GM18909 (cell line): ENCODE measurements at regions not wholly inside any gene's neighbourhood (a gene's known extent, or its start where the extent isn't known, plus 50 kb on each side); places are given as distances from the start of the nearest gene placed in this dataset.

ENCODE experiments used
- ATAC-seq: cut with Tn5 transposase; IDR thresholded peaks from one replicate; pipeline ENCODE4 v1.9.1; 2021; ENCODE audit warnings: mild to moderate bottlenecking; ENCODE audit not compliant: unreplicated experiment, poor library complexity

DNA sequence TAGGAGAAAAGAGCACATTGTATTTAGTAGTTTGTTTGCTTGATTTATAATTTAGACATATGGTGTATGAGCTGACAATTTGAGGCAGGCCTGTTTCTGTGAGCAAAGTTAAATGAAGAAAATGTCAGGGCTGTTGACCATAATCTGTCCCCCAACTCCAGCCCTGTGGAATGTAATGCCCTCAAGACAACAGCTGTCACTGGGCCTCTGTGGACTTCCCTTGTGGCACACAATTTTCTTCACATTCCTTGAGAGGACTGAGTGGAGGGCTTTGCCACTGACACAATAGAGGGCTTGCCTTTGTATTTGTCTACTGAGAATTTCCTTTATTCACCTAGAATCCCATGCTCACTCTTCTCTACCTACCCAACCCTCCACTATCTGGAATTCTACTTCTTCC is 141.2 kb upstream of the CD180 start:
- no peak for ATAC-seq

- ATAC-seq = no peak
These were observed 138.8 kb upstream of the CD180 start for GRCh38 chr5:67335426-67335825.

- no peak for ATAC-seq
These were observed 137.8 kb upstream of the CD180 start for GRCh38 chr5:67334373-67334772.

GRCh38 chr5:67333171-67333570 is 136.6 kb upstream of the CD180 start:
- no peak for ATAC-seq

- no peak for ATAC-seq
These were observed 134.8 kb upstream of the CD180 start for GRCh38 chr5:67331296-67331925.

GRCh38 chr5:67319935-67320725 is 123.5 kb upstream of the CD180 start:
- ATAC-seq = no peak

- ATAC-seq = no peak
These were observed 122.1 kb upstream of the CD180 start for GRCh38 chr5:67318746-67319145.

DNA sequence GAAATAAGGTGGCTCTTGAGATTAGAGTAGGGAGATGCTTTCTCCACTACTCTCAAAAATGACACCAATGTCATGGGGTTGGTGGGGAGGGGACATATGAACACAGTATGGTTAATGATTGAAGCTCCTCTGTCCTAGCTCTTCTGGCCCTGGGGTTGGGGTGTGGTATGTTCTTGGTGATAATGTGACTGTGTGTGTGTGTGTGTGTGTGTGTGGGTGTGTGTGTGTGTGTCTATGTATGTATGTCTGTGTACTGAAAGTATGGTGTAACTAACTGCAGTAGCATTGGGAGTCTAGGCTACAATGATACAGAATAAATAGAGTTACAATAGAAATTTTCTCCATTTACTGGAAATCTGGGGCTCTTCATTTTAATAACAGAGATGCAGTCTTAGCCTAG is 121.0 kb upstream of the CD180 start:
- no peak for ATAC-seq

DNA sequence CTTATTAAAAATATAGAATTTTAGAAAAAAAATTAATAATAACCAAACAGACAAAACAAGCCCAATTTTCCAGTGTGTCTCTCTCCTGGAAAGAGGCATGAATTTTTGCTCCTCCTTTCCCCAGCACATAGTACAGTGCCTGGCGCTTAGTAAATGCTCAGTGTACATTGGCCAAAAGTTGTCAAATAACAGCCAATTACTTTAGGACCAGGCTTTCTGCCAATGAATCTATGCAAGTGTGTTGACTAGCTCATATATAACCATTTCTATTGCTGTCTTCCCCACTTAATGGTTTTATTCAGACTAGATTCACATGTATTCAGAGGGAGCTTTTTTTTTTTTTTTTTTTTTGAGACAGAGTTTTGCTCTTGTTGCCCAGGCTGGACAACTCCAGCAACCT is 120.1 kb upstream of the CD180 start:
- ATAC-seq = no peak

- peak; percentile 52 for ATAC-seq
These were observed 118.7 kb upstream of the CD180 start for GRCh38 chr5:67315082-67315989.

DNA sequence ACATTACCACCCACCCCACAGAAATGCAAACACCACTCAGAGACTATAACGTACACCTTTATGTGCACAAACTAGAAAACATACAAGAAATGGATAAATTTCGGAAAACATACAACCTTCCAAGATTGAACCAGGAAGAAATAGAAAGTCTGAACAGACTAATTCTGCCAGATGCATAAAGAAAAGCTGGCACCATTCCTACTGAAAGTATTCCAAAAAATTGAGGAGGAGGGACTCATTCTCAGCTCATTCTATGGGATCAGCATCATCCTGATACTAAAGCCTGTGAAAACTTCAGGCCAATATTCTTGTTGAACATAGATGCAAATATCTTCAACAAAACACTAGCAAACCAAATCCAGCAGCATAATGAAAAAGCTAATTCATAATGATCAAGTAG is 115.1 kb upstream of the CD180 start:
- no peak for ATAC-seq

GRCh38 chr5:67311208-67311607 is 114.6 kb upstream of the CD180 start:
- ATAC-seq = no peak

GRCh38 chr5:67310740-67311139 is 114.1 kb upstream of the CD180 start:
- no peak for ATAC-seq

DNA sequence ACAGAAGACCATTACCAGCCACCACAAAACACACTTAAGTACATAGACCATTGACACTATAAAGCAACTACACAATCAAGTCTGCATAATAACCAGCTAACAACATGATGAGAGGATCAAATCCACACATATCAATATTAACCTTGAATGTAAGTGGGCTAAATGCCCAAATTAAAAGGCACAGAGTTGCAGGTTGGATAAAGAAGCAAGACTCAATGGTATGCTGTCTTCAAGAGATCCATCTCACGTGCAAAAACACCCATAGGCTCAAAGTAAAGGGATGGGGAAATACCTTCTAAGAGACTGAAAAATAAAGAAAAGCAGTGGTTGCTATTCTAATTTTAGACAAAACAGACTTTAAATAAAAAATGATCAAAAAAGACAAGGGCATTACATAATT is 113.6 kb upstream of the CD180 start:
- ATAC-seq = no peak

DNA sequence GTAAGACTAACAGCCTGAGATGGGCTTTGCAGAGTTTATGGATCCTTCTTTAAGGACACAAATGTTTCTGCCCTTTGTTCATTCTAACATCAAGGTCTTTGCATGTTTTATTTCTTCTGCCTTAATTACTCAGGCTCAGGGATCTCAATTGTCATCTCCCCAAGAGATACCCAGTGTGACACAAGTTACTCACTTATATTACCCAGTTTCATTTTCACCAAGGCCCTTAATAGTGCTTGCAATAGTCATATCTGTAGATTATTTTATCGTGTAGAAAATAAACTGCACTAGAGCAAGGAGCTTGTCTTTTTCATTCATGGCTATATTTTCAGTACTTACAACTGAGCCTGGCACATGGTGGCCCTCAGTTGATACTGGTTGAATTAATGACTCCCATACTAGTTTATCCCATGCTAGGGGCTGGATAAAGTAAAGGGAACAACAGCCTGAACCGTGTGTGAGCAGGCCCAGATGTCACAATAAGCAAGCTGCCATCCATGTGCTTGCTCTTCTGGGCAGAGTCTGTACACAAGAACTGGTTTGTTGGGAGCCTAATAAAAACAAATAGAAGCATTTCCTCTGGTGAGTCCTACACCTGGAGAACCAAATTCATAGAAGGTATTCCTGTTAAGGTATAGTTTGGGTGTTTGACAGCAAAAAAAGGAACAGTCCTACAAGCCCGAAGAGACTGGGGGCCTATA is 112.5 kb upstream of the CD180 start:
- ATAC-seq = no peak

GRCh38 chr5:67306965-67307607 is 110.5 kb upstream of the CD180 start:
- ATAC-seq = no peak

GRCh38 chr5:67305913-67306710 is 109.5 kb upstream of the CD180 start:
- no peak for ATAC-seq

DNA sequence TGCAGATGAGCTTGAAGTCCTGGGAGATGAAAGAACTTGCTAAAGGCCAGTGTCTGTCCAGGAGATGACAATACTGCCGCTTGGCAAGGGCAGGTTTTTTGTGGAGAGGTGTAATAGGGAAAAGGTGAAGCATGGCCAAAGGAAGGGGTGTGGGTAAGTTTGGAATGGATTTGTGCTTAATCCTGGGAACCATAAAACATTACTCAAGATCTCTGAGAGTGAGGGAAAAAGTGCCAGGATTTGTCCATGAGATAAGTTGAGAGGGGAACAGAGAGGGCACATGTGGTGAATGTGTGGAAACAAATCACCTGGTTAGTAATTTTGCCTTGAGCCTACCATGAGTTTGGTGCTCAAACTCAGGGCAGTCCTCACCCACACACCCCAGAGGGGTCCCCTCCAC is 108.8 kb upstream of the CD180 start:
- ATAC-seq = no peak

DNA sequence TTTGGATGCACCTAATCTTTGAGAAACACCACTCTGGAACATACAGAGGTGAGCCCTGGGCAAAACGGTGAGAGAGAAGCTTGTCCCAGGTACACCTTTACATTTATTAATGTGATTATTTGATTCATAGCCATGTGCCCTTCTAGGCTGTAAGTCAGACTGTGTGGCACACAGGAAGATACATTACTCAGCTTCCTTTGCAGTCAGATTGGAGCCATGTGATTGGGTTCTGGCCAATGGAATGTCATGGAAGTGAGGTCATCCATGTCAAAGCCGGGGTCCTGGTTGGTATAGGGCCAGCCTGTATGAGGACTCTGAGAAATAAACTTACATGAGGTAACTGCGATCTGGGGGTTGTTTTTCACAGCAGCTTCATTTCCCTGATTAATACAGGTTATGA is 106.8 kb upstream of the CD180 start:
- no peak for ATAC-seq
